ENCODE measurements at regions not wholly inside any gene's neighbourhood (a gene's known extent, or its start where the extent isn't known, plus 50 kb on each side); places are given as distances from the start of the nearest gene placed in this dataset.
A peak's percentile ranks its signal among the peaks of the same experiment; 100 is the strongest.

- Histone ChIP-seq H3K9ac (no peak overlapping the region), H3K4me1 (no peaks in the 10 kb centered on the region), H3K9me3 (peaks cover 11% of the 10 kb centered on the region), H4K20me1 (no peaks in the 10 kb centered on the region), H3K27ac (no peak overlapping the region), H3K4me2 (no peak overlapping the region), H3K36me3 (no peaks in the 10 kb centered on the region), H3K27me3 (no peaks in the 10 kb centered on the region), H3K4me3 (no peak overlapping the region)
- no peak for TF ChIP-seq Cebpa-rat (IDR thresholded peaks at IDR 0.05)
These were observed 79.9 kb upstream of the RGMA start for GRCh38 chr15:93168910-93169309.

GRCh38 chr15:93167291-93167690 is 78.3 kb upstream of the RGMA start:
- no peak overlapping the region for H3K4me3 ChIP-seq
- no peak overlapping the region for H3K27ac ChIP-seq
- H3K4me1 ChIP-seq: no peaks in the 10 kb centered on the region
- no peaks in the 10 kb centered on the region for H4K20me1 ChIP-seq
- no peaks in the 10 kb centered on the region; the same call in 1 of the 2 replicates for H3K9me3 ChIP-seq
- H3K27me3 ChIP-seq: no peaks in the 10 kb centered on the region
- no peaks in the 10 kb centered on the region for H3K36me3 ChIP-seq
- no peak overlapping the region for H3K9ac ChIP-seq
- H3K4me2 ChIP-seq: no peak overlapping the region
- no peak for TF ChIP-seq Cebpa-rat (IDR thresholded peaks at IDR 0.05)

- H3K4me3 ChIP-seq: no peak overlapping the region
- H4K20me1 ChIP-seq: no peaks in the 10 kb centered on the region
- no peak overlapping the region for H3K4me2 ChIP-seq
- H3K27ac ChIP-seq: no peak overlapping the region
- no peaks in the 10 kb centered on the region for H3K36me3 ChIP-seq
- no peaks in the 10 kb centered on the region; the same call in 1 of the 2 replicates for H3K9me3 ChIP-seq
- H3K4me1 ChIP-seq: no peaks in the 10 kb centered on the region
- H3K9ac ChIP-seq: no peak overlapping the region
- TF ChIP-seq Cebpa-rat (IDR thresholded peaks at IDR 0.05): no peak
- H3K27me3 ChIP-seq: no peaks in the 10 kb centered on the region
These were observed 77.7 kb upstream of the RGMA start for GRCh38 chr15:93166675-93167074.

- no peak overlapping the region for H3K4me2 ChIP-seq
- H3K4me1 ChIP-seq: no peaks in the 10 kb centered on the region
- H3K27ac ChIP-seq: no peak overlapping the region
- no peak overlapping the region for H3K9ac ChIP-seq
- no peaks in the 10 kb centered on the region for H4K20me1 ChIP-seq
- H3K27me3 ChIP-seq: no peaks in the 10 kb centered on the region
- no peaks in the 10 kb centered on the region for H3K36me3 ChIP-seq
- H3K4me3 ChIP-seq: no peak overlapping the region
- TF ChIP-seq Cebpa-rat (IDR thresholded peaks at IDR 0.05): no peak
- H3K9me3 ChIP-seq: no peaks in the 10 kb centered on the region; the same call in 1 of the 2 replicates
These were observed 76.9 kb upstream of the RGMA start for GRCh38 chr15:93165734-93166470.

- Histone ChIP-seq H3K4me2 (no peak overlapping the region), H3K9ac (no peak overlapping the region), H3K27ac (no peak overlapping the region), H3K4me3 (no peak overlapping the region), H3K4me1 (no peaks in the 10 kb centered on the region), H4K20me1 (no peaks in the 10 kb centered on the region), H3K9me3 (no peaks in the 10 kb centered on the region; the same call in 1 of the 2 replicates), H3K36me3 (no peaks in the 10 kb centered on the region), H3K27me3 (no peaks in the 10 kb centered on the region)
- no peak for TF ChIP-seq Cebpa-rat (IDR thresholded peaks at IDR 0.05)
These were observed 75.4 kb upstream of the RGMA start for GRCh38 chr15:93164409-93164808.

- H3K4me1 ChIP-seq: no peaks in the 10 kb centered on the region
- H3K9me3 ChIP-seq: no peaks in the 10 kb centered on the region
- no peak for TF ChIP-seq Cebpa-rat (IDR thresholded peaks at IDR 0.05)
- no peaks in the 10 kb centered on the region for H3K36me3 ChIP-seq
- H3K9ac ChIP-seq: no peak overlapping the region
- no peaks in the 10 kb centered on the region for H3K27me3 ChIP-seq
- no peak overlapping the region for H3K27ac ChIP-seq
- H4K20me1 ChIP-seq: no peaks in the 10 kb centered on the region
- H3K4me3 ChIP-seq: no peak overlapping the region
- H3K4me2 ChIP-seq: no peak overlapping the region
These were observed 73.5 kb upstream of the RGMA start for GRCh38 chr15:93162560-93162959.

- Histone ChIP-seq H3K9ac (no peak overlapping the region), H3K4me1 (no peaks in the 10 kb centered on the region)
These were observed 70.9 kb upstream of the RGMA start for GRCh38 chr15:93159930-93160329.

GRCh38 chr15:93158097-93158900 is 69.3 kb upstream of the RGMA start:
- Histone ChIP-seq H3K9ac (no peak overlapping the region), H3K4me3 (no peak overlapping the region), H3K9me3 (peaks cover 16% of the 10 kb centered on the region), H3K4me2 (no peak overlapping the region), H3K27me3 (no peaks in the 10 kb centered on the region), H4K20me1 (no peaks in the 10 kb centered on the region), H3K36me3 (no peaks in the 10 kb centered on the region), H3K4me1 (no peaks in the 10 kb centered on the region), H3K27ac (no peak overlapping the region)
- no peak for TF ChIP-seq Cebpa-rat (IDR thresholded peaks at IDR 0.05)

More at GRCh38 chr15:93159930-93160329, 70.9 kb upstream of the RGMA start:
- Histone ChIP-seq H3K9me3 (peaks cover 9% of the 10 kb centered on the region), H3K27ac (no peak overlapping the region), H3K4me2 (no peak overlapping the region), H3K27me3 (no peaks in the 10 kb centered on the region), H3K36me3 (no peaks in the 10 kb centered on the region), H4K20me1 (no peaks in the 10 kb centered on the region), H3K4me3 (no peak overlapping the region)
- no peak for TF ChIP-seq Cebpa-rat (IDR thresholded peaks at IDR 0.05)

GRCh38 chr15:93154666-93155065 is 65.7 kb upstream of the RGMA start:
- Histone ChIP-seq H3K4me2 (no peak overlapping the region), H3K9me3 (peaks cover 16% of the 10 kb centered on the region), H4K20me1 (no peaks in the 10 kb centered on the region), H3K36me3 (no peaks in the 10 kb centered on the region), H3K9ac (no peak overlapping the region), H3K4me3 (no peak overlapping the region), H3K27ac (no peak overlapping the region), H3K27me3 (no peaks in the 10 kb centered on the region), H3K4me1 (peaks cover 27% of the 10 kb centered on the region)
- no peak for TF ChIP-seq Cebpa-rat (IDR thresholded peaks at IDR 0.05)

GRCh38 chr15:93152951-93153350 is 63.9 kb upstream of the RGMA start:
- Histone ChIP-seq H3K4me2 (peak overlapping the region; percentile 10; the same call in 1 of the 2 replicates), H4K20me1 (no peaks in the 10 kb centered on the region), H3K9ac (no peak overlapping the region), H3K36me3 (no peaks in the 10 kb centered on the region), H3K27me3 (no peaks in the 10 kb centered on the region), H3K9me3 (peaks cover 16% of the 10 kb centered on the region), H3K4me3 (no peak overlapping the region), H3K4me1 (peaks cover 27% of the 10 kb centered on the region), H3K27ac (no peak overlapping the region)
- no peak for TF ChIP-seq Cebpa-rat (IDR thresholded peaks at IDR 0.05)
